Superior temporal gyrus (tissue), 1 donor: ENCODE measurements at regions not wholly inside any gene's neighbourhood (a gene's known extent, or its start where the extent isn't known, plus 50 kb on each side); places are given as distances from the start of the nearest gene placed in this dataset.

ENCODE experiments used
- DNase-seq: peaks from one replicate; pipeline ENCODE4 v3.0.0-alpha.2; 2016; ENCODE audit errors: extremely low spot score

- DNase-seq, result no peak
Observed at GRCh38 chr7:17601921-17602320, 303.5 kb downstream of the AHR start.

DNA sequence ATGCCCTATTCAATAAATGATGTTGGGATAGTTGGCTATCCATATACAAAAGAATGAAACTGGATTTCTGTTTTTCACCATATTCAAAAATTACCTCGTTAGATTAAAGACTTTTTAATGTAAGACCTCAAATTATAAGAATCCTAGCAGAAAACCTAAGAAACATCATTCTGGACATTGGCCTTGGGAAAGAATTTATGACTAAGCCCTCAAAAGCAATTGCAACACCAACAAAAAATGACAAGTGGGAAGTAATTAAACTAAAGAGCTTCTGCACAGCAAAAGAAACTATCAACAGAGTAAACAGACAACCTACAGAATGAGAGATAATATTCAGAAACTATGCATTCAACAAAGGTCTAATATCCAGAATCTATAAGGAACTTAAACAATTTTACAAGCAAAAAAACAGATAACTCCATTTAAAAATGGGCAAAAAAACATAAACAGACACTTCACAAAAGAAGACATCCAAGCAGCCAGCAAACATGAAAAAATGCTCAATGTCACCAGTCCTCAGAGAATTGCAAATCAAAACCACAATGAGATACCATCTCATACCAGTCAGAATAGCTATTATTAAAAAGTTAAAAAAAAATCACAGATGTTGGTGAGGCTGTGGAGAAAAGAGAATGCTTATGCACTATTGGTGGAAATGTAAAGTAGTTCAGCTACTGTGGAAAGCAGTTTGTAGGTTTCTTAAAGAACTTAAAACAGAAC is 309.8 kb downstream of the AHR start:
- DNase-seq, result no peak

DNA sequence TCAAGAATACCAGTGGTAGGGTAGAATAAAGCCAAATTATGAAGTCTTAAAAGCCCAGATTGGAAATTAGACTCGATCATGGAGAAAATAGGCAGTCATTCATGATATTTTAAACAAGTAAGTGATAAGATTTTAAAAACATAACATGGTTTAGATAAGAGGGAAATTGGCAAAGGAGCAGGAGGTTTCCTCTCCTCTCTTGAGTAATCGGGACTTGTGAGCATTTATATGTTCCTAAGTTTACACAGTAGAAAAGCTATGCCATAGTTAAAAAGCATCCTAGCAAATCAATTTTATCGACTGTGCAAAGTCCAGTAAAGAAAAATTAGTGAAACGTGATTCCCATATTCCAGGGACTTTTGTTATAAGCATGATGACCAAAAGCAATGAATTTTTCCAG is 313.2 kb downstream of the AHR start:
- no peak for DNase-seq

DNA sequence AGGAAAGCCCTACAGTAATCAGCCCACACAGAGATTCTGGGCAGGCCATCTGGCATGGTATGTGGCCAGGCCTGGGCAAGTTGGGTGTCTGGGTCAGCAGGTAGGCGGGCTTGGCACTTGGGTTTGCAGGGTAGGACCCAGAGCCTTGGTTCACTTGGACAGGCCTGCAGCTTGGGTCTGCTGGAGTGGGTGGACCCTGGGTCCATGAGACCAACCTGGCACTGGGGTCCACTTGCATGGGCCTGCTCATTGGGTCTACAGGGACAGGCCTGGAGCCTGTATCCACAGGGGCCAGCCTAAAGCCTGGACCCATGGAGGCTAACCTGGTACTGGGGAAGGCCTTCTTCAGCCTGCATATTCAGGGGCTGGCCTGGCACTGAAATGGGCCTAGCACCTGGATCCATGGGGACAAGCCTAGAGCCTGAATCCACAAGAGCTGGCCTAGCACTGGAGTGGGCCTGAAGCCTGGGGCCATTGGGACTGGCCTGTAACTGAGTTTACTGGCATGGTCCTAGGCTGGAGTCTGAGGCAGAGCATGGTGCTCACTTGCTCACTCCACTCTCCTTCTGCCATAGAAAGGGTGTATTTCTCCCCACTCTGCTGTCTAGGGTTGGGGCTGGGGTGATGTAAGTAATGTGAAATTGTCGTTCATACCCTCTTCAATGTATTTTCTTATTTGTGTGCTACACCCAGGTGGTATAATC is 315.0 kb downstream of the AHR start:
- no peak for DNase-seq

- DNase-seq, result no peak
Observed at GRCh38 chr7:17617380-17617779, 318.9 kb downstream of the AHR start.

- no peak for DNase-seq
Observed at GRCh38 chr7:17617857-17618651, 319.6 kb downstream of the AHR start.

DNA sequence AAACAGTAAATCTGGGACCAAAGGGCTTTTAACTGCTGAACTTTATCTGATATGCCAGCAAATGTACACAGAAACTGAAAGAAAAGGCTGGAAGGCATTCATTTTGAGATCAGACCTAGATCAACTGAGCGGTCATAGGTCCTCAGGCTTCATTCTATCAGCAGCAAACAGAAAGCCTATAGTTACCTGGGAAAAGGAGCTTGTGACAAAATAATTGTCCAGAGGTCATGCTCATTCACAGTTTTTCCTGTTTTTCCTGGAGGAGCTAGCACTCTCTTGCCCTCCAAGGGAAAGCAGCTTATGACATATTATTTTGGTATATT is 320.2 kb downstream of the AHR start:
- no peak for DNase-seq

GRCh38 chr7:17619196-17619818 is 320.9 kb downstream of the AHR start:
- no peak for DNase-seq

GRCh38 chr7:17620566-17620965 is 319.7 kb downstream of the SNX13 start:
- DNase-seq, result no peak

DNA sequence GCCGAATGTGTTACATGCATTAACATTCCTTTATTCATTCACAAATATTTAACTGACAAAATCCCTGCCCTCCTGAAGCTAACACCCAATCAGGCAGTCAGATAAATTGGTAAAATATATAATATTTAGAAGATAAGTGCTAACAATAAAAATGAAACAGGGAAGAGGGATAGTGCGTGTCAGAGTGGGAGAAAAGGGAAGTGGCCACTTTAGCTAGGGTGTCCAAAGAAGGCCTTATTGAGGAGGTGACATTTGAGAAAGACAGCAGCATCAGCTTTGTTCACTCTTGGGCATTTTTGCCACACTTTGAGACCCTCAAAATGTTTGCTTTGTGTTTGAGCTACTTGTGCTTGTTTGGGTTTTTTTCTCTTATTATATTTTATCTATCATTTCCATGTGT is 317.8 kb downstream of the SNX13 start:
- DNase-seq, result no peak

GRCh38 chr7:17623546-17624185 is 316.6 kb downstream of the SNX13 start:
- DNase-seq, result no peak

DNA sequence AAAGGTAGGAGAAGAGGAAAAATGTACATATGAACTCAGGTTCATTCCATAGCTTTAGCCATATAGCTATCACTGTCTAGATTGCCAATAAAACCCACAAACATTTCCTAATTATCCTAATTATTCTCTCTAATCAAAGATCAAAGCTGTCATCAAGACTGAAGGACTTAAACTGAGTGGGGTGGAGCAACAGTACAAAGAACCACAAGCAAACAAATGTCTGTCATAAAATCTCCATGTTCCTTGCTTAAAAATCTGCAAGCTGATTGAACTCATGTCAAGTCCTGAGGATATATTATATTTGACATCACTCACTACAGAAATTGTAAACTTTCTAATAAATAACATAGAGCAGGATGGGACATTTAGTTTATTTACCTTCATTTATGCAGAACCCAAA is 315.9 kb downstream of the SNX13 start:
- no peak for DNase-seq

- DNase-seq, result no peak
Observed at GRCh38 chr7:17625043-17625442, 315.3 kb downstream of the SNX13 start.

DNA sequence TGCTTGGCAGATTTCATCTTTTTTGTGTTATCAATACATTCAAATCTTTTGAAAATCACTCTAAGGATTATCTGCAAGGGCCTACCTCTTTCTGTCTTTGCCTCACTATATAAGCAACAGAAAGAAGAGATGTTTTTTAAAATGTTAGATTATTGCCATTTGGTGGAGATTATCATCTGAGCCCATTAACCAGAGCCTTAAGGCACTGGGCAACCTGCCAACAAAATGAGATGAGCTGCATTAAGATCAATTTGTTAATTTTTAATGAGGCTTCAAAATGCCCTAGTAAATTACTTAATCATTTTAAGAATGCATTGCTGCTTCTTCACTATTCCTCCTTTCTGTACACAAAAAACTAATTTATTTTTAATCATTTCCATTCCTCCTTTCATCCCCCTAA is 314.1 kb downstream of the SNX13 start:
- no peak for DNase-seq

GRCh38 chr7:17631061-17631460 is 309.2 kb downstream of the SNX13 start:
- DNase-seq, result no peak

DNA sequence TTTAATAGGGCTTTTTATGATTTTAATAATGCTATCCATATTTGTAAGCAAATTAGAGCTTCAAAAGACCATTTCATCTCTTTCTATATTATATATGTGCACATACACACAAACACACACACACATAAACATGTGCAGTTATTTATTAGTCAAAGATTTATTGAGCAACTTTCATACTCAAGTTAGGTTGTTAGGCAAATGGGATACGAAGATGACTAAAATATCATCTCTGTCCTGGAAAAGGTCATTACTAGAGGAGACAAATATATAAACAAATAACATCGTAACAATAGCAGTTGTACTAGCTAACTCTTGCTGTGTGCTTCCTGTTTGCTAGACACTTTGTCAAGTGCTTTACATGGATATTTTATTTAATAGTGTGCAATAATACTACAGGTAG is 307.9 kb downstream of the SNX13 start:
- DNase-seq, result no peak

GRCh38 chr7:17633067-17633466 is 307.2 kb downstream of the SNX13 start:
- no peak for DNase-seq

DNA sequence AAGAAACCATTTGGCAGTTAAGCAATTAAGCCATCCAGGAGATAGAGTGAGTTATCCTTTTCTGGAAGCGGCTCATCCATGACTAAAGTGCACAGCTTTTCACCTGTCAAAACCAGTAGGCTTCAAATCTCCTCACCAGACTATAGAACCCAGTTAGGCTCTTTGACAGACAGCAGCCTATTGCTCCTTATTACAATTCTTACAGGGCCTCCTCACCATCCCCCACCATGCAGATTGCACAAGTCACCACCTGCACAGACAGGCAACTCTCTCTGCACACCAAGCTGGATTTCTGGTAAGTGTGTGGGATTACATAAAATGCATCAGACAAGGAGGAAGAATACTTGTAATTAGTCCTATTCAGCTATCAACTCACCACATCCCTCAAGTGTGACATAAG is 301.6 kb downstream of the SNX13 start:
- DNase-seq, result no peak

GRCh38 chr7:17640730-17641377 is 299.4 kb downstream of the SNX13 start:
- peak; percentile 64 for DNase-seq

DNA sequence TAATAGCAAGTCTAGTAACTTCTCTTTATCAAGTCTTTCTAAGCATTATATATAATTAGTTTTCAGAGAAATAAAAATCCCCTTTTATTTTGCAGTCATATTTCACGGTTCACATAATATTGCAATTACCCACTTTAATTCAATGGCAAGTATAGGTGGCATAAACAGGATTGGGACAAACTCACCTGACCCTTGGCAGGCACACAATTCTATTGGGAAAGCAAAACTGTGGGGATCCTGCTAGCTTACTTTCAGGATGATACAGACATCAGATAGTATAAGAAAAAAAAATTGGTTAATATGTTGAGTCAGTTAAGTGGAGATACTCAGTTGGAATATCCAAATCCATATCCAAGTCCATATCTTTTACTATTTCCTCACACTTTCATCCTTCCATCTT is 294.8 kb downstream of the SNX13 start:
- no peak for DNase-seq

GRCh38 chr7:17646253-17646956 is 293.9 kb downstream of the SNX13 start:
- peak; percentile 40 for DNase-seq
